ENCODE measurements at regions not wholly inside any gene's neighbourhood (a gene's known extent, or its start where the extent isn't known, plus 50 kb on each side); places are given as distances from the start of the nearest gene placed in this dataset.
A peak's percentile ranks its signal among the peaks of the same experiment; 100 is the strongest.

- H3K9me3 ChIP-seq (ENCODE audit: control extremely low read depth in 1 of 5, control insufficient read depth in 4 of 5, insufficient read depth in 2 of 5, low read depth in 1 of 5, low read length in 4 of 5): no peaks in the 10 kb centered on the region
- DNase-seq: no peak
- H3K27me3 ChIP-seq (replicated peaks in 2 of 5; ENCODE audit: control insufficient read depth in 4 of 5, insufficient read depth in 5 of 5, low read length in 4 of 5): peaks cover 0 to 2% (median 0%) of the 10 kb centered on the region in 5 experiments
- H3K27ac ChIP-seq (ENCODE audit: insufficient read depth in 1 of 2, low read depth in 1 of 2, low read length in 2 of 2, poor library complexity in 1 of 2, severe bottlenecking in 2 of 2): no peak overlapping the region
- H3K4me1 ChIP-seq (ENCODE audit: control extremely low read depth in 1 of 4, control insufficient read depth in 4 of 4, insufficient read depth in 4 of 4, low read length in 3 of 4): peaks cover 0 to 3% (median 0%) of the 10 kb centered on the region in 4 experiments
- no peaks in the 10 kb centered on the region for H3K36me3 ChIP-seq (ENCODE audit: control insufficient read depth in 4 of 4, insufficient read depth in 4 of 4, low read length in 3 of 4)
- WGBS (ENCODE audit: insufficient coverage): 100% methylated on average over 1 of the region's 2 CpGs
- H3K4me3 ChIP-seq (ENCODE audit: control insufficient read depth in 1 of 7, extremely low read depth in 1 of 7, insufficient read depth in 4 of 7, low read depth in 2 of 7, low read length in 6 of 7): no peak overlapping the region
- POLR2A ChIA-PET: no interaction called here
- CTCF ChIA-PET: no interaction called here
Observed at GRCh38 chr1:55447488-55447887, 232.3 kb upstream of the USP24 start.

- H3K27me3 ChIP-seq (replicated peaks in 2 of 5; ENCODE audit: control insufficient read depth in 4 of 5, insufficient read depth in 5 of 5, low read length in 4 of 5): peaks cover 0 to 2% (median 0%) of the 10 kb centered on the region in 5 experiments
- peaks cover 0 to 3% (median 0%) of the 10 kb centered on the region in 4 experiments for H3K4me1 ChIP-seq (ENCODE audit: control extremely low read depth in 1 of 4, control insufficient read depth in 4 of 4, insufficient read depth in 4 of 4, low read length in 3 of 4)
- H3K36me3 ChIP-seq (ENCODE audit: control insufficient read depth in 4 of 4, insufficient read depth in 4 of 4, low read length in 3 of 4): no peaks in the 10 kb centered on the region
- no peak overlapping the region for H3K4me3 ChIP-seq (ENCODE audit: control insufficient read depth in 1 of 7, extremely low read depth in 1 of 7, insufficient read depth in 4 of 7, low read depth in 2 of 7, low read length in 6 of 7)
- WGBS (ENCODE audit: insufficient coverage): no CpG with 5 or more reads among the region's 2 CpGs
- ChIA-PET CTCF (interaction anchor here (0.6 kb wide), 1 partner anchor 122 kb away, joined by 3 read pairs; no protein-coding TSS in a partner anchor), POLR2A (no interaction called here)
- no peaks in the 10 kb centered on the region for H3K9me3 ChIP-seq (ENCODE audit: control extremely low read depth in 1 of 5, control insufficient read depth in 4 of 5, insufficient read depth in 2 of 5, low read depth in 1 of 5, low read length in 4 of 5)
- H3K27ac ChIP-seq (ENCODE audit: insufficient read depth in 1 of 2, low read depth in 1 of 2, low read length in 2 of 2, poor library complexity in 1 of 2, severe bottlenecking in 2 of 2): no peak overlapping the region
- DNase-seq: no peak
Observed at GRCh38 chr1:55446351-55446750, 231.2 kb upstream of the USP24 start.

GRCh38 chr1:55445416-55445815, 230.3 kb upstream of the USP24 start:
- POLR2A ChIA-PET: no interaction called here
- DNase-seq: no peak
- no peak overlapping the region for H3K27ac ChIP-seq (ENCODE audit: insufficient read depth in 1 of 2, low read depth in 1 of 2, low read length in 2 of 2, poor library complexity in 1 of 2, severe bottlenecking in 2 of 2)
- CTCF ChIA-PET: no interaction called here
- H3K27me3 ChIP-seq (replicated peaks in 2 of 5; ENCODE audit: control insufficient read depth in 4 of 5, insufficient read depth in 5 of 5, low read length in 4 of 5): peaks cover 0 to 2% (median 0%) of the 10 kb centered on the region in 5 experiments
- H3K36me3 ChIP-seq (ENCODE audit: control insufficient read depth in 4 of 4, insufficient read depth in 4 of 4, low read length in 3 of 4): no peaks in the 10 kb centered on the region
- WGBS (ENCODE audit: insufficient coverage): 100% methylated on average over 2 of the region's 2 CpGs
- H3K9me3 ChIP-seq (ENCODE audit: control extremely low read depth in 1 of 5, control insufficient read depth in 4 of 5, insufficient read depth in 2 of 5, low read depth in 1 of 5, low read length in 4 of 5): no peaks in the 10 kb centered on the region
- H3K4me1 ChIP-seq (ENCODE audit: control extremely low read depth in 1 of 4, control insufficient read depth in 4 of 4, insufficient read depth in 4 of 4, low read length in 3 of 4): peaks cover 0 to 3% (median 0%) of the 10 kb centered on the region in 4 experiments
- no peak overlapping the region for H3K4me3 ChIP-seq (ENCODE audit: control insufficient read depth in 1 of 7, extremely low read depth in 1 of 7, insufficient read depth in 4 of 7, low read depth in 2 of 7, low read length in 6 of 7)

- Histone ChIP-seq H3K4me1 (ENCODE audit: control extremely low read depth in 1 of 4, control insufficient read depth in 4 of 4, insufficient read depth in 4 of 4, low read length in 3 of 4) (peaks cover 0 to 3% (median 0%) of the 10 kb centered on the region in 4 experiments), H3K27me3 (replicated peaks in 2 of 5; ENCODE audit: control insufficient read depth in 4 of 5, insufficient read depth in 5 of 5, low read length in 4 of 5) (peaks cover 0 to 2% (median 0%) of the 10 kb centered on the region in 5 experiments), H3K27ac (ENCODE audit: insufficient read depth in 1 of 2, low read depth in 1 of 2, low read length in 2 of 2, poor library complexity in 1 of 2, severe bottlenecking in 2 of 2) (no peak overlapping the region), H3K9me3 (ENCODE audit: control extremely low read depth in 1 of 5, control insufficient read depth in 4 of 5, insufficient read depth in 2 of 5, low read depth in 1 of 5, low read length in 4 of 5) (no peaks in the 10 kb centered on the region), H3K4me3 (ENCODE audit: control insufficient read depth in 1 of 7, extremely low read depth in 1 of 7, insufficient read depth in 4 of 7, low read depth in 2 of 7, low read length in 6 of 7) (no peak overlapping the region), H3K36me3 (ENCODE audit: control insufficient read depth in 4 of 4, insufficient read depth in 4 of 4, low read length in 3 of 4) (no peaks in the 10 kb centered on the region)
- ChIA-PET CTCF (no interaction called here), POLR2A (no interaction called here)
- peak in 1 of 3 donors; percentile 26 for DNase-seq
- no CpG with 5 or more reads among the region's 1 CpG for WGBS (ENCODE audit: insufficient coverage)
Observed at GRCh38 chr1:55444667-55445066, 229.5 kb upstream of the USP24 start.

- CTCF ChIA-PET: no interaction called here
- Histone ChIP-seq H3K36me3 (ENCODE audit: control insufficient read depth in 4 of 4, insufficient read depth in 4 of 4, low read length in 3 of 4) (no peaks in the 10 kb centered on the region), H3K9me3 (ENCODE audit: control extremely low read depth in 1 of 5, control insufficient read depth in 4 of 5, insufficient read depth in 2 of 5, low read depth in 1 of 5, low read length in 4 of 5) (no peaks in the 10 kb centered on the region), H3K4me3 (ENCODE audit: control insufficient read depth in 1 of 7, extremely low read depth in 1 of 7, insufficient read depth in 4 of 7, low read depth in 2 of 7, low read length in 6 of 7) (no peak overlapping the region), H3K4me1 (ENCODE audit: control extremely low read depth in 1 of 4, control insufficient read depth in 4 of 4, insufficient read depth in 4 of 4, low read length in 3 of 4) (peaks cover 0 to 3% (median 0%) of the 10 kb centered on the region in 4 experiments), H3K27me3 (replicated peaks in 2 of 5; ENCODE audit: control insufficient read depth in 4 of 5, insufficient read depth in 5 of 5, low read length in 4 of 5) (peaks cover 0 to 2% (median 0%) of the 10 kb centered on the region in 5 experiments), H3K27ac (ENCODE audit: insufficient read depth in 1 of 2, low read depth in 1 of 2, low read length in 2 of 2, poor library complexity in 1 of 2, severe bottlenecking in 2 of 2) (no peak overlapping the region)
- POLR2A ChIA-PET: no interaction called here
- 82% methylated on average over 6 of the region's 7 CpGs for WGBS (ENCODE audit: insufficient coverage)
- no peak for DNase-seq
Observed at GRCh38 chr1:55443175-55443915, 228.2 kb upstream of the USP24 start.

GRCh38 chr1:55441489-55441888, 226.3 kb upstream of the USP24 start:
- WGBS (ENCODE audit: insufficient coverage): no CpG with 5 or more reads among the region's 1 CpG
- Histone ChIP-seq H3K27me3 (replicated peaks in 2 of 5; ENCODE audit: control insufficient read depth in 4 of 5, insufficient read depth in 5 of 5, low read length in 4 of 5) (peaks cover 0 to 2% (median 0%) of the 10 kb centered on the region in 5 experiments), H3K36me3 (ENCODE audit: control insufficient read depth in 4 of 4, insufficient read depth in 4 of 4, low read length in 3 of 4) (no peaks in the 10 kb centered on the region), H3K4me3 (ENCODE audit: control insufficient read depth in 1 of 7, extremely low read depth in 1 of 7, insufficient read depth in 4 of 7, low read depth in 2 of 7, low read length in 6 of 7) (no peak overlapping the region), H3K4me1 (ENCODE audit: control extremely low read depth in 1 of 4, control insufficient read depth in 4 of 4, insufficient read depth in 4 of 4, low read length in 3 of 4) (peaks cover 0 to 3% (median 0%) of the 10 kb centered on the region in 4 experiments), H3K9me3 (ENCODE audit: control extremely low read depth in 1 of 5, control insufficient read depth in 4 of 5, insufficient read depth in 2 of 5, low read depth in 1 of 5, low read length in 4 of 5) (no peaks in the 10 kb centered on the region), H3K27ac (ENCODE audit: insufficient read depth in 1 of 2, low read depth in 1 of 2, low read length in 2 of 2, poor library complexity in 1 of 2, severe bottlenecking in 2 of 2) (no peak overlapping the region)
- CTCF ChIA-PET: no interaction called here
- DNase-seq: no peak
- POLR2A ChIA-PET: no interaction called here

GRCh38 chr1:55437692-55438091, 222.5 kb upstream of the USP24 start:
- no peak overlapping the region for H3K27ac ChIP-seq (ENCODE audit: insufficient read depth in 1 of 2, low read depth in 1 of 2, low read length in 2 of 2, poor library complexity in 1 of 2, severe bottlenecking in 2 of 2)
- H3K27me3 ChIP-seq (replicated peaks in 2 of 5; ENCODE audit: control insufficient read depth in 4 of 5, insufficient read depth in 5 of 5, low read length in 4 of 5): no peaks in the 10 kb centered on the region
- H3K9me3 ChIP-seq (ENCODE audit: control extremely low read depth in 1 of 5, control insufficient read depth in 4 of 5, insufficient read depth in 2 of 5, low read depth in 1 of 5, low read length in 4 of 5): no peaks in the 10 kb centered on the region
- CTCF ChIA-PET: no interaction called here
- H3K4me1 ChIP-seq (ENCODE audit: control extremely low read depth in 1 of 4, control insufficient read depth in 4 of 4, insufficient read depth in 4 of 4, low read length in 3 of 4): no peaks in the 10 kb centered on the region
- no peaks in the 10 kb centered on the region for H3K36me3 ChIP-seq (ENCODE audit: control insufficient read depth in 4 of 4, insufficient read depth in 4 of 4, low read length in 3 of 4)
- no peak overlapping the region for H3K4me3 ChIP-seq (ENCODE audit: control insufficient read depth in 1 of 7, extremely low read depth in 1 of 7, insufficient read depth in 4 of 7, low read depth in 2 of 7, low read length in 6 of 7)
- POLR2A ChIA-PET: no interaction called here
- DNase-seq: no peak
- WGBS (ENCODE audit: insufficient coverage): 0% methylated on average over 1 of the region's 2 CpGs

All from common myeloid progenitor, CD34-positive (primary cell).